ENCODE measurements at regions not wholly inside any gene's neighbourhood (a gene's known extent, or its start where the extent isn't known, plus 50 kb on each side); places are given as distances from the start of the nearest gene placed in this dataset.

DNA sequence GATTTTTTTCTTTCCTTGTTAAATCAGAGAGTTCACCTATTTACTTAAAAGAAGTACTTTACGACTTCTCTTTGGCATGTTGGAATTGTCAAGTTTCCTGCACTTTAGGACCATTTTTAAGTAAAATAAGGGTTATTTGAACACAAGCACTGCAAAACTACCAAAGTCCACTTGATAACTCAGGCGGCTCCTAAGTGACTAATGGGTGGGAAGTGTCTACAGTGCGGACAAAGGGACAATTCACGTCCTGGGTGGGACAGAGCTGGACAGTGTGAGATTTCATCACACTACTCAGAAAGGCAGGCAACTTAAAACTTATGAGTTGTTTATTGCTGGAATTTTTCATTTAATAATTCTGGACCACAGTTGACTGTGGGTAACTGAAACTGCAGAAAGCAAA is 590.2 kb upstream of the UBE2E2 start:
- Mint-ChIP-seq H3K36me3 (no peaks in the 10 kb centered on the region), H3K4me3 (no peak overlapping the region), H3K4me1 (no peaks in the 10 kb centered on the region), H3K27me3 (ENCODE audit: low read depth) (no peaks in the 10 kb centered on the region), H3K27ac (no peak overlapping the region), H3K9me3 (no peaks in the 10 kb centered on the region)
- no peak for ATAC-seq
- CTCF ChIA-PET = no interaction called here
- TF ChIP-seq, protein P1, sequence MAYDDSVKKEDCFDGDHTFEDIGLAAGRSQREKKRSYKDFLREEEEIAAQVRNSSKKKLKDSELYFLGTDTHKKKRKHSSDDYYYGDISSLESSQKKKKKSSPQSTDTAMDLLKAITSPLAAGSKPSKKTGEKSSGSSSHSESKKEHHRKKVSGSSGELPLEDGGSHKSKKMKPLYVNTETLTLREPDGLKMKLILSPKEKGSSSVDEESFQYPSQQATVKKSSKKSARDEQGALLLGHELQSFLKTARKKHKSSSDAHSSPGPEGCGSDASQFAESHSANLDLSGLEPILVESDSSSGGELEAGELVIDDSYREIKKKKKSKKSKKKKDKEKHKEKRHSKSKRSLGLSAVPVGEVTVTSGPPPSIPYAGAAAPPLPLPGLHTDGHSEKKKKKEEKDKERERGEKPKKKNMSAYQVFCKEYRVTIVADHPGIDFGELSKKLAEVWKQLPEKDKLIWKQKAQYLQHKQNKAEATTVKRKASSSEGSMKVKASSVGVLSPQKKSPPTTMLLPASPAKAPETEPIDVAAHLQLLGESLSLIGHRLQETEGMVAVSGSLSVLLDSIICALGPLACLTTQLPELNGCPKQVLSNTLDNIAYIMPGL (CRISPR knock-in tag; IDR thresholded peaks at IDR 0.05) = no peak
- no peak for TF ChIP-seq NFYB (CRISPR knock-in tag; conservative IDR thresholded peaks at IDR 0.05; ENCODE audit: low read depth)
- TF ChIP-seq ZNF263 (CRISPR knock-in tag; IDR thresholded peaks at IDR 0.05; ENCODE audit: low read depth) = no peak
- no peak for TF ChIP-seq TCF7 (CRISPR knock-in tag; IDR thresholded peaks at IDR 0.05; ENCODE audit: low read depth)
- TF ChIP-seq CREB1 (CRISPR knock-in tag; IDR thresholded peaks at IDR 0.05) = no peak
- no peak for TF ChIP-seq ETV6 (CRISPR knock-in tag; IDR thresholded peaks at IDR 0.05)
- no peak for TF ChIP-seq GABPB1 (CRISPR knock-in tag; IDR thresholded peaks at IDR 0.05)
- no peak for TF ChIP-seq ESRRA (CRISPR knock-in tag; IDR thresholded peaks at IDR 0.05; ENCODE audit: borderline replicate concordance)
- TF ChIP-seq RELA (CRISPR knock-in tag; IDR thresholded peaks at IDR 0.05; ENCODE audit: borderline replicate concordance) = no peak
- TF ChIP-seq, protein P2, sequence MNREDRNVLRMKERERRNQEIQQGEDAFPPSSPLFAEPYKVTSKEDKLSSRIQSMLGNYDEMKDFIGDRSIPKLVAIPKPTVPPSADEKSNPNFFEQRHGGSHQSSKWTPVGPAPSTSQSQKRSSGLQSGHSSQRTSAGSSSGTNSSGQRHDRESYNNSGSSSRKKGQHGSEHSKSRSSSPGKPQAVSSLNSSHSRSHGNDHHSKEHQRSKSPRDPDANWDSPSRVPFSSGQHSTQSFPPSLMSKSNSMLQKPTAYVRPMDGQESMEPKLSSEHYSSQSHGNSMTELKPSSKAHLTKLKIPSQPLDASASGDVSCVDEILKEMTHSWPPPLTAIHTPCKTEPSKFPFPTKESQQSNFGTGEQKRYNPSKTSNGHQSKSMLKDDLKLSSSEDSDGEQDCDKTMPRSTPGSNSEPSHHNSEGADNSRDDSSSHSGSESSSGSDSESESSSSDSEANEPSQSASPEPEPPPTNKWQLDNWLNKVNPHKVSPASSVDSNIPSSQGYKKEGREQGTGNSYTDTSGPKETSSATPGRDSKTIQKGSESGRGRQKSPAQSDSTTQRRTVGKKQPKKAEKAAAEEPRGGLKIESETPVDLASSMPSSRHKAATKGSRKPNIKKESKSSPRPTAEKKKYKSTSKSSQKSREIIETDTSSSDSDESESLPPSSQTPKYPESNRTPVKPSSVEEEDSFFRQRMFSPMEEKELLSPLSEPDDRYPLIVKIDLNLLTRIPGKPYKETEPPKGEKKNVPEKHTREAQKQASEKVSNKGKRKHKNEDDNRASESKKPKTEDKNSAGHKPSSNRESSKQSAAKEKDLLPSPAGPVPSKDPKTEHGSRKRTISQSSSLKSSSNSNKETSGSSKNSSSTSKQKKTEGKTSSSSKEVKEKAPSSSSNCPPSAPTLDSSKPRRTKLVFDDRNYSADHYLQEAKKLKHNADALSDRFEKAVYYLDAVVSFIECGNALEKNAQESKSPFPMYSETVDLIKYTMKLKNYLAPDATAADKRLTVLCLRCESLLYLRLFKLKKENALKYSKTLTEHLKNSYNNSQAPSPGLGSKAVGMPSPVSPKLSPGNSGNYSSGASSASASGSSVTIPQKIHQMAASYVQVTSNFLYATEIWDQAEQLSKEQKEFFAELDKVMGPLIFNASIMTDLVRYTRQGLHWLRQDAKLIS (CRISPR knock-in tag; IDR thresholded peaks at IDR 0.05; ENCODE audit: borderline replicate concordance) = no peak
- TF ChIP-seq, protein P3, sequence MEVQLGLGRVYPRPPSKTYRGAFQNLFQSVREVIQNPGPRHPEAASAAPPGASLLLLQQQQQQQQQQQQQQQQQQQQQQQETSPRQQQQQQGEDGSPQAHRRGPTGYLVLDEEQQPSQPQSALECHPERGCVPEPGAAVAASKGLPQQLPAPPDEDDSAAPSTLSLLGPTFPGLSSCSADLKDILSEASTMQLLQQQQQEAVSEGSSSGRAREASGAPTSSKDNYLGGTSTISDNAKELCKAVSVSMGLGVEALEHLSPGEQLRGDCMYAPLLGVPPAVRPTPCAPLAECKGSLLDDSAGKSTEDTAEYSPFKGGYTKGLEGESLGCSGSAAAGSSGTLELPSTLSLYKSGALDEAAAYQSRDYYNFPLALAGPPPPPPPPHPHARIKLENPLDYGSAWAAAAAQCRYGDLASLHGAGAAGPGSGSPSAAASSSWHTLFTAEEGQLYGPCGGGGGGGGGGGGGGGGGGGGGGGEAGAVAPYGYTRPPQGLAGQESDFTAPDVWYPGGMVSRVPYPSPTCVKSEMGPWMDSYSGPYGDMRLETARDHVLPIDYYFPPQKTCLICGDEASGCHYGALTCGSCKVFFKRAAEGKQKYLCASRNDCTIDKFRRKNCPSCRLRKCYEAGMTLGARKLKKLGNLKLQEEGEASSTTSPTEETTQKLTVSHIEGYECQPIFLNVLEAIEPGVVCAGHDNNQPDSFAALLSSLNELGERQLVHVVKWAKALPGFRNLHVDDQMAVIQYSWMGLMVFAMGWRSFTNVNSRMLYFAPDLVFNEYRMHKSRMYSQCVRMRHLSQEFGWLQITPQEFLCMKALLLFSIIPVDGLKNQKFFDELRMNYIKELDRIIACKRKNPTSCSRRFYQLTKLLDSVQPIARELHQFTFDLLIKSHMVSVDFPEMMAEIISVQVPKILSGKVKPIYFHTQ (CRISPR knock-in tag; IDR thresholded peaks at IDR 0.05) = no peak
- TF ChIP-seq FOXP1 (CRISPR knock-in tag; IDR thresholded peaks at IDR 0.05; ENCODE audit: borderline replicate concordance) = no peak
- DNase-seq (ENCODE audit: low spot score) = no peak
- POLR2A ChIA-PET = no interaction called here

DNA sequence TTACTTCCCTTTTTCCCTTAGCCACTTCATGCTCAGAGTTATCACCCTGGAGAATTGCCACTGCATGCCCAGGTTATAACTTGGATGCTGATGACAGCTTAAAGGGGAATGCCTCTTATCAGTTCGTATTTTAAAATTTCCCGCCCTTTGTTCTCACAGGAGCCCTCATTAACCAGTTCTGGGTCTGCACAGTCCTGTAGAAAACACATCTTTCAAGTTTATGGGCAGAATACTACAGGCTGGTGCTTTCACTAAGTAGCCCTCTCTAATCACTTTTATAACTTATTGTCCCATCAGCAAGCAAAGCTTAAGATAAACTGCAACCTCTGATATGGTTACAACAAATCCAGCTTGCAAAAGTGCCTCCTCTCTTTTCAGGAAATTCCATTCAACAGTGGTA is 587.3 kb upstream of the UBE2E2 start:
- Mint-ChIP-seq H3K9me3 (no peaks in the 10 kb centered on the region), H3K4me1 (no peaks in the 10 kb centered on the region), H3K27ac (no peak overlapping the region), H3K36me3 (no peaks in the 10 kb centered on the region), H3K4me3 (no peak overlapping the region), H3K27me3 (ENCODE audit: low read depth) (no peaks in the 10 kb centered on the region)
- no peak for DNase-seq (ENCODE audit: low spot score)
- TF ChIP-seq ZNF396 (CRISPR knock-in tag; IDR thresholded peaks at IDR 0.05; ENCODE audit: borderline replicate concordance) = no peak
- TF ChIP-seq SOX15 (CRISPR knock-in tag; IDR thresholded peaks at IDR 0.05) = no peak
- TF ChIP-seq SMAD3 (CRISPR knock-in tag; IDR thresholded peaks at IDR 0.05; ENCODE audit: borderline replicate concordance) = no peak
- TF ChIP-seq PRRX2 (CRISPR knock-in tag; IDR thresholded peaks at IDR 0.05) = no peak
- POLR2A ChIA-PET = no interaction called here
- no peak for ATAC-seq
- CTCF ChIA-PET = no interaction called here

DNA sequence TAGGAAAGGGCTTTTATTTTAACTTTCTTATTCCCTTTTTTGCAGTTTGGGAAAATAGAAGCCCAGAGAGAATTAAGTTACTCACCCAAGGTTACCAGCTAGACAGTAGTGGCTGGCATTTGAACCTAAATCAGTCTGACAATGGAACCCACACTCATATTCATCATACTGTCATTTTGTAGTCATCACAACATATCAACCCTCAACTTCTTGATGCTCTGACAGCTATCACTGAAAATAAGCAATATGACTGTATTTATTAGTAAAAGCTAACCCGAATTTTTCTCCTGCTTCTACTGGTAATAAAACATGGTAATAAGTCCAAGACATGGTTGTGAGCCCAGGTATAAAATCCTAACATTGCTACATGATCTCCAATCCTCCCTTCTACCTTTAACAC is 585.8 kb upstream of the UBE2E2 start:
- no peak for DNase-seq (ENCODE audit: low spot score)
- CTCF ChIA-PET = no interaction called here
- Mint-ChIP-seq H3K4me3 (no peak overlapping the region), H3K27ac (no peak overlapping the region), H3K27me3 (ENCODE audit: low read depth) (no peaks in the 10 kb centered on the region), H3K4me1 (no peaks in the 10 kb centered on the region), H3K9me3 (no peaks in the 10 kb centered on the region), H3K36me3 (no peaks in the 10 kb centered on the region)
- no peak for ATAC-seq
- TF ChIP-seq, protein P4, sequence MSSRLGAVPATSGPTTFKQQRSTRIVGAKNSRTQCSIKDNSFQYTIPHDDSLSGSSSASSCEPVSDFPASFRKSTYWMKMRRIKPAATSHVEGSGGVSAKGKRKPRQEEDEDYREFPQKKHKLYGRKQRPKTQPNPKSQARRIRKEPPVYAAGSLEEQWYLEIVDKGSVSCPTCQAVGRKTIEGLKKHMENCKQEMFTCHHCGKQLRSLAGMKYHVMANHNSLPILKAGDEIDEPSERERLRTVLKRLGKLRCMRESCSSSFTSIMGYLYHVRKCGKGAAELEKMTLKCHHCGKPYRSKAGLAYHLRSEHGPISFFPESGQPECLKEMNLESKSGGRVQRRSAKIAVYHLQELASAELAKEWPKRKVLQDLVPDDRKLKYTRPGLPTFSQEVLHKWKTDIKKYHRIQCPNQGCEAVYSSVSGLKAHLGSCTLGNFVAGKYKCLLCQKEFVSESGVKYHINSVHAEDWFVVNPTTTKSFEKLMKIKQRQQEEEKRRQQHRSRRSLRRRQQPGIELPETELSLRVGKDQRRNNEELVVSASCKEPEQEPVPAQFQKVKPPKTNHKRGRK (CRISPR knock-in tag; IDR thresholded peaks at IDR 0.05; ENCODE audit: borderline replicate concordance) = no peak
- POLR2A ChIA-PET = interaction anchor here (0.6 kb wide), 1 partner anchor 34 kb away, joined by 5 read pairs; no protein-coding TSS in a partner anchor

Data from WTC11 (cell line).